Iris pigment epithelial cell (primary cell): ENCODE measurements at regions not wholly inside any gene's neighbourhood (a gene's known extent, or its start where the extent isn't known, plus 50 kb on each side); places are given as distances from the start of the nearest gene placed in this dataset.

Experiments used
- DNase-seq: peaks from one replicate; pipeline ENCODE4 v3.0.0-alpha.2; 2011; ENCODE audit warnings: low read depth

DNA sequence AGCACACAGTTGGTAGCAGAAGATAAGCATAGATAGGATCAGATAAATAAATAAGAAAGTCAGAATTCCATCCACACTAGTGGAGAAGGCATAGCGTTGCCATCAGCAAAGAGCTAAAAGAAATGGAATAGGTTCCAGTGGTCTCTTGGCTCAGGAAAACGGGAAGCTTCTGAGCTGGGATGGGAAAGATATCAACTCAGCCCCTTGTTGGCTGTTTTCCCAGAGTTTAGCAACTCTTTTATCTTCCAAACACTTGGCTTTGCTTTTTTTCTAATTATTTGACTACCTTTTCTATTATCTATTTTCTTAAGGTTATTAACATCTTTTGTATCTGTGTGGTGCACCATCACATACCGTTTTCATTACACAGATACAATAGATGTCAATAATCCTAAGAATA, 445.7 kb upstream of the TRPC7 start:
- no peak for DNase-seq

DNA sequence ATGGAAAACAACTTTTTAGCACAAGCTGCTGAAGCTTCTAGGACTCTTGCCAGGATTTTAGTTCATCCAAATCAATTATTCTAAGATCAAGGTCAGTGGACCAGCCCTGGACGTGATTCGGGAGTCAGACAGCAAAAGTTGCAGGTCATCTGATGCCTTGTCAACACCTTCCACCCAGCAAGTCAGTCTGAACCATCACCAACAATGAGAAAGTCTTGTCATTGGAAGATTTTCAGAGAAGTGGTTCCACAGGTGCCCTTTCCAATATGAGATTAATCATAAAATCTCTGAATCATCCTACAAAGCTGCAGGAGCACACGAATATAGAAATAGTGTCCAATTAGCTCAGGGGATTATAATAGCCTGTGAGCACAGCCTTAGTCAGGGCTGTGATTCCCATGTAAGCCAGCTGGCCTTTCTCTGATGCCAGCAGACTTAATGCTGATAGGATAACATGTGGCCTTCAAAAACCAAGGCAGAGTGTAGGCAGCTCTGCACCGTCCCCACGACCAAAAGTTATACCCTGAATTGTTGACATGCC, 445.0 kb upstream of the TRPC7 start:
- peak; percentile 23 for DNase-seq

DNA sequence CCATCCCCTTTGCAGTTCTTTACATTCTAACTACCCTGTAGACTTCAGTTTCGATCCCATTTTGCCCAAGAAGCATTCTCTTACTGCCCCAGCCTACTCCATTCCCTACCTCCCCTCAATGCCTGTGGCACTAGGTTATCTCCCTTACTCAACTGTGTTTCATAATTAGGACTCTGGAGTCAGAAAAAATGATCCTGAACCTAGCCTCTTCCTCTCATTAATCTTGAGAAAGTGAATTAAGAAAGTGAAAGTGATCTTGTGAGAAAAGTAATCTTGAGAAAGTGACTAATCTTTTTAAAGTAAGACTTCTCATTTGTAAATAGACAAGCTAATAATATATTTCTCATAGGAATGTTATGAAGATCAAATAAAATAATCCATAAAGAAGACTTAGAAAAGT, 444.0 kb upstream of the TRPC7 start:
- no peak for DNase-seq

GRCh38 chr5:136808756-136809155, 443.4 kb upstream of the TRPC7 start:
- no peak for DNase-seq

- no peak for DNase-seq
Observed at GRCh38 chr5:136805466-136805865, 440.1 kb upstream of the TRPC7 start.

DNA sequence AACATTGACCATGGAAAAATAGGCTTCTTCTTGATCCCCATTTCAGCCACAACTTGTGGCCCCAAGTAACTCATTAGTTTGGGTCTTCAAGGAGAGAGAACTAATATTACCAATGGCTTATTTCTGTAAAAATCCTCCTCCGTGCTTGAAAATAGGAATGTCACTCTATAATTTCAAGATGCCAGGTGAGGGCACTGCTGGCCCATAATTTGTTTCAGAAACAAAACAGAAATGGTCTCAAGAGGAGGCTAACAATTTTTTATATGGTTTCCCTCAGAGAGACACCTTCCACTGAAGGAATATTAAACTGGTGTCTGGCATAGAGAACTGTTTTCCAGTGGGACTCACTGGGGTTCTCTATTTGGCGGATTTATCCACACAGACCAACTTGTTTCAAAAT, 437.0 kb upstream of the TRPC7 start:
- no peak for DNase-seq

GRCh38 chr5:136799806-136800372, 434.5 kb upstream of the TRPC7 start:
- no peak for DNase-seq

- DNase-seq: no peak
Observed at GRCh38 chr5:136793300-136793699, 428.0 kb upstream of the TRPC7 start.

- DNase-seq: peak; percentile 43
Observed at GRCh38 chr5:136781464-136781863, 416.1 kb upstream of the TRPC7 start.

- no peak for DNase-seq
Observed at GRCh38 chr5:136780518-136780917, 415.2 kb upstream of the TRPC7 start.

GRCh38 chr5:136776022-136776927, 410.9 kb upstream of the TRPC7 start:
- peak; percentile 4 for DNase-seq

DNA sequence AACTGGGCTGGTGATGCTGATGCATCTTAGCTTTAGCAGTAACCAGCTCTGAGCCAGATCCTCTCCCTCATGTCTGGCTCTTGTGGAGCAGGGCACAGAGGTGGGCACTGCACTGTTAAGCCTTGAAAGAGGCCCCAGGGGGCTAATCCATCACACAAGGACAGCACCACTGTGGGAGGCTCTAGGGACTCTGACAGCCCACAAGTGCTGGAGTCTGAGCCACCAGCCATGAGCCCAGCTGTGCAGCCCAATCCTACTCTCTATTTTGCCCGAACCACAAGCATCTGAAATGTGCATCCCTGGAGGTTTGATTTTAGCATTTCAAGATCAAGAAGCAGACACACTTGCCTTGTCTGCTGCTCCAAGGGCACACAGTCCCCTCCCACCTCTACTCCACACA, 407.1 kb upstream of the TRPC7 start:
- DNase-seq: no peak

DNA sequence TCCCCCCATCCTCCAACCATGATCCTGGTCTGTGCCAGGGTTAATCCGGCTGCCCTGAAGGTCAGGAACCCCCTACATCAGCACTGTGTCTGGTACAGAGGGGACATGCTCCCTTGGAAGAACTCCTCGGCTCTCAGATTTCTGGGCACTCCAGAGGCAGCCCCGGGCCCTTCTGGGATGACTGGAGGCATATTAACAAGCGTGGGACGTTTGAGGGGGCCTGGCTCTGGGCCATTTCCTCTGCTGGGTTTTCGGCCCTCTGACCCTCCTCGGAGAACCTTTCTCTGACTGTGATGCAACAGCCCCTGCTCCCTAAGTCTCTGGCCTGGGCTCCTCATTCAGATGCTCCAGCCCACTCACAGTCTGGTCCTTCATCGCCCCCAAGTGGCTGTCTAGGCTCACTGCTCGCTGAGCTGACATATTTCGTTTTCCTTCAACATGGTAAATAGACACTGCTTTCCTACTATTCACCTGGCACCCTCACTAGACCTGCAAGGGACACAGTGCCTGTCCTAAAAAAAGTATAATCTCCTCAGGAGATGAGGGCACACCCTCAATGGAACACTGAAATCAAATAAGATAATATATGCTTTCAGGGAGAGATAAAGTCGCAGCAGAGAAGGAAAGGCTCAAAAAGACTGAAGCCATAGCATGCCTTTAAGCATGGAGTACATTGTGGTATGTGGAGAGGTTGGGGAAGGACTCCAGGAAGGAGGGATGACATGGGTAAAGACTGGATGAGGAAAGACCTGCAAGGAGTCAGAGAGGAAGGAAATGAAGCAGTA, 404.7 kb upstream of the TRPC7 start:
- DNase-seq: peak; percentile 64

DNA sequence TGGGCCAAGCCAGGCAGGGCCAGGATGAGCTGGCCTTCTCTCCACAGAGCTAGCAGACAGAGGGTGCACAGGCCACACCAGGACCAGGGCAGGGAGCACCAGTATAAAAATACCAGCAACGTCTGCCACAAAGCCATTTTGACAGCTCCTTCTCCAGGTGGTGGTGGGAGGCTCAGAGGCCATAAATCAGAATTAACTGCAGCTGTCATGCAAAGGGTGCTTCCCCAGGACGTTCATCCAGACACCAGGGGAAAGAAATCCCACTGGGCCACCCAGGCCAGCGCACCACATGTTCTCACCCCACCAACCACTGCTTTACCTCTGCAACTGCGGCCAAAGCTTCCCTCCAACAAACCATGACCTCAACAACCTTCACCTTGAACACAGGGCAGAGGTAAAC, 403.7 kb upstream of the TRPC7 start:
- DNase-seq: no peak

- no peak for DNase-seq
Observed at GRCh38 chr5:136768457-136768856, 403.1 kb upstream of the TRPC7 start.

DNA sequence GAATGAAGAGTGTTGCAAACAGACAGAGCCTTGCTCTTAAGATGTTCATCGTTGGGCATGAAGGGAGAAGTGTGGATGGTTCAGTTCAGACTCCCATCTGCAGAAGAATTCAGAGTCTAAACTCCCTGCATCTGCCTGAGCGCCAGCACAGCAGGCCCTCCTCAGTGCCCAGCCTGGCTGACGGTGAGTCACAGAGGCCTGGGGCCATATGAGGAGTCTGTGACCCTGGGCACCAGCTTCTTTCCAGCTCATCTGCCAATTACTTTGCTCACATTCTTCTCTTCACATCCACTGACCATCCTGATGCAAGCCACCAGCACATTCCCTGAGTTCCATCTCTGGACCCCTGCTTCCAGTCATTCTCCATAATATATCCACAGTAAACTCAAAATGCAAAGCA, 401.1 kb upstream of the TRPC7 start:
- no peak for DNase-seq

DNA sequence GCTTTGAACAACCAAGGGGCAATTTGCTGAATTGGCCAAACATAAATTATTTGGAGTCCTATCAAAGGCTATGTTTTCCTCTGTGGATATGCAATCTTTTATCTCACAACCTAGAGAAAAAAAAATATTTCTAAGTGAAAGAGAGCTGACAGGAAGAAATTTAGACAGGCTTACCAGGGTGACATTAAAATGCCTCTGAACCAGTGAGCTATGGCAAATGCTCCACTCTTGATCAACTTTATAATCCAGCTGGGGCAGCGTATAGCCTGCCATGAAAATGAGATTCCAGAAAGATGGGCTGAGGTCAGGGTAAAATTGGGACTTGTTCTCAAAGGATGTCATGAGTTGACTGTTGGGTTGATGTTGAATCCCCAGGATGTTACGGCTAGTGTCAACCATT, 399.3 kb upstream of the TRPC7 start:
- DNase-seq: no peak

DNA sequence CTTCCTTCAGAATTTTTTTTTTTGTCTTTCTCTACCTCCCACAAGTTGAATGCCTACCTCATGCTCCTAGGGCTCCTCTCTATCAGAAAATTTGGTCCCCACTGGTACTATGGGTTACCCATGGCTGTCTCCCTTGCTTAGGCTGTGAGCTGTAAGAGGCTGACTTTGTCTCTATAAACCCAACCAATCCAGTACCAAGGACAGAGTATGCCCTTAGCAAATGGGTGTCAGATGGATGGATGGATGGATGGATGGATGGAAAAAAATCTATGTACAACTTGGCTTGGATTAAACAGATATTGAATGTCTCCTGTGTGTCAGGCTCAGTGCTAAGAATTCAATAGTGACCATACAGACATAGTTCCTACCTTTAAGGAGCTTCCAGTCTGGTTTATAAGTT, 398.2 kb upstream of the TRPC7 start:
- no peak for DNase-seq

- DNase-seq: no peak
Observed at GRCh38 chr5:136754216-136754615, 388.9 kb upstream of the TRPC7 start.

DNA sequence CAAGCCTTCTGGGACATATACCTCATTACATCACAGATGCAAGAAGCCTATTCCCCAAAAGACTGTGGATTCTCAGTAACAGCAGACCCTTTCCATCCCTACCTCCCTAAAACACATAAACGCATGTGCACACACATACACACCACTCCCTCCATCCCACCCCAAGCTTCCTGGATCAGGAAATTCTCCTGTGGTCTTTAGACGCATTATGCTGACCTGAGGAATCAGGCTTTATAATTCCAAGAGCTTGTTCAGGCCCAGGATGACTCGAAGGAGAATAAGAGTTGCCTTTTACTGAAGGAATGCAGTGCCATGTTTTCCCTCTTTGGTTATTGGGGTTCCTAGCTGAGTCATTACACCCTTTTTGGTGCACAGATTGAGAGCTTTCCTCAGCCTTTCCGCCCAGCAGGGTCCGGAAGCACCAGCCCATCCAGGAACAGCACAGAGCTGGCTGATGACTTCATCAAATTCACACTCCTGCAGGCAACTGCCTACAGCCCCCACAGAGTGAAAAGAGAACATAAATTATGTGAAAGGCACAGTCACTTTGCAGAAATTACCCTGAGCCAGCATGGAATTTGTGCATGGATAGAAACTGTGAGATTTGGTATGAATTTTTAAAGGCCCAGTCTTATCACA, 385.0 kb upstream of the TRPC7 start:
- no peak for DNase-seq

DNA sequence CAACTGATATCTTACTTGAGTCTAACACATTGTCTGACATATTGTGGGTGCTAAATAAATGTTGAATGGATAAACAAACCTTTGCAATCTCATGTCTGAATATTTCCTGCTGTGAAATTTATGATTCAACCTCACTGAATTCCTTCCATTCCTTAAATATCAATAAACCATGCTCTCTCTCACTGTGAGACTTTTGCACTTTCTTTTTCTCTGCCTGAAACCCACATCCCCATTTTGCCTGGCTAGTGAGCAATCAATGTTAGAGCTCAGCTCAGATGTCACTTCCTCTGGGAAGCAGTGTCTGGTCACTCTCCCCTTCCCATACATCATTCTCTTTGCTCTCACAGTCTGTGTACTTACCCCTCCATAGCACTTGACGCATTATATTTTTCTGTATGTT, 383.7 kb upstream of the TRPC7 start:
- peak; percentile 38 for DNase-seq

DNA sequence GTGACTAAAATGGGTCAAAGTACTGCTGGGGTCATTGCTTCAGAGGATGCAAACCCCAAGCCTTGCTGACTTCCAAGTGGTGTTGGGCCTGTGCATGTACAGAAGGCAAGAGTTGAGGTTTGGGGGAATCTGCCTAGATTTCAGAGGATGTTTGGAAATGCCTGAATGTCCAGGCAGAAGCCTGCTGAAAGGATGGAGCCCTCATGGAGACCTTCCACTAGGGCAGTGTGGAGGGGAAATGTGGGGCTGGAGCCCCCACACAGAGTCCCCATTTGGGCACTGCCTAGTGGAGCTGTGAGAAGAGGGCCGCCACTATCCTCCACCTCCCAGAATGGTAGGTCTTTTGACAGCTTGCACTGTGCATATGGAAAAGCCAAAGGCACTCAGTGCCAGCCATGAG, 377.7 kb upstream of the TRPC7 start:
- no peak for DNase-seq
